ENCODE measurements at regions not wholly inside any gene's neighbourhood (a gene's known extent, or its start where the extent isn't known, plus 50 kb on each side); places are given as distances from the start of the nearest gene placed in this dataset.

DNA sequence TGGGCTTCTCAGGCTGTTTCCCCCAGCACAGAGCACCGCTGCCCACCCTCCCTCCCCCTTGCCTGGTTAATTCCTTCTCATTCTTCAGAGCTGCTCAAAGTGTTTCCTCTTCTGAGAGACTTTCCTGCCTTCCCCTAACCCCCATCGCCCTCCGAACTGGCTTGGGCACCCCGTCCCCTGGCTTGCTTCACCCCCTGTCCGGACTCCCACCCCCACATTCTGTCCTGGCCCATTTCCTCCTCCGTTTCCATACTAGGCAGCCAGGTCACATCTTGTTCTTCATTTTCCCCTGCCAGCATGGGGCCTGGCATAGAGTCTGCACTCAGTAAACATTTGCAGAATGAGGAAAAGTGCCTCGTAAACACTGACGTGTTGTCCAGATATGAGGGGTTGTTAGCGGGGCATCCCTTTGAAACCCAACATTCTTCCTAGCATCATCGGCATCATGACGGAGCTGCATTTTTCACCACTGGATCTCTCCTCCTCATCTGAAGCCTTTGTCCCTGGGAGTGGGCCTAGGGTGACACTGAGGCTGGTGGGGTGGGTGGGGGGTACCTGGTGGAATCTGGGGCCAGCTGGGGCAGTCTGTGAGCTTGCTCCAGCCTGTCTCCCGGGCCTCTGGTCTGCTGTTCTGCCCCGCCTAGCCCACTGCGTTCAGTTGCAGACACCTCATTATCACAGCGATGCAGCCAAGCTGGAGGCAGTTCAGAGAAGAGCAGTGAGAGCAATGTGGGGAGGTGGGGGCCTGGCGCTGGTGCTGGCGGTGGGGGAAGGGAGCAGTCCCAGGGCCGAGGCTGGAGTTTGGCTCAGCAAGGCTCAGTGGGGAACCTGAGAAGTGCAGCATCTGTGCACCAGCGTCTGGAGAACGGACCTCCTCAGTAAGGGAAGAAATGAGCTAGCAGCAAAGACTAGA lies 149.4 kb upstream of the PJA1 start:
- DNase-seq, result peak; percentile 28
- Mint-ChIP-seq H3K4me3 (ENCODE audit: unreplicated experiment) (no peak overlapping the region), H3K4me1 (ENCODE audit: low read depth, unreplicated experiment) (peaks cover 45% of the 10 kb centered on the region), H3K36me3 (ENCODE audit: unreplicated experiment) (no peaks in the 10 kb centered on the region), H3K27me3 (ENCODE audit: unreplicated experiment) (peaks cover 8% of the 10 kb centered on the region), H3K9me3 (ENCODE audit: unreplicated experiment) (peaks cover 5% of the 10 kb centered on the region), H3K27ac (ENCODE audit: unreplicated experiment) (no peak overlapping the region)
- TF ChIP-seq, protein P1, sequence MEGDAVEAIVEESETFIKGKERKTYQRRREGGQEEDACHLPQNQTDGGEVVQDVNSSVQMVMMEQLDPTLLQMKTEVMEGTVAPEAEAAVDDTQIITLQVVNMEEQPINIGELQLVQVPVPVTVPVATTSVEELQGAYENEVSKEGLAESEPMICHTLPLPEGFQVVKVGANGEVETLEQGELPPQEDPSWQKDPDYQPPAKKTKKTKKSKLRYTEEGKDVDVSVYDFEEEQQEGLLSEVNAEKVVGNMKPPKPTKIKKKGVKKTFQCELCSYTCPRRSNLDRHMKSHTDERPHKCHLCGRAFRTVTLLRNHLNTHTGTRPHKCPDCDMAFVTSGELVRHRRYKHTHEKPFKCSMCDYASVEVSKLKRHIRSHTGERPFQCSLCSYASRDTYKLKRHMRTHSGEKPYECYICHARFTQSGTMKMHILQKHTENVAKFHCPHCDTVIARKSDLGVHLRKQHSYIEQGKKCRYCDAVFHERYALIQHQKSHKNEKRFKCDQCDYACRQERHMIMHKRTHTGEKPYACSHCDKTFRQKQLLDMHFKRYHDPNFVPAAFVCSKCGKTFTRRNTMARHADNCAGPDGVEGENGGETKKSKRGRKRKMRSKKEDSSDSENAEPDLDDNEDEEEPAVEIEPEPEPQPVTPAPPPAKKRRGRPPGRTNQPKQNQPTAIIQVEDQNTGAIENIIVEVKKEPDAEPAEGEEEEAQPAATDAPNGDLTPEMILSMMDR (IDR thresholded peaks at IDR 0.05; ENCODE audit: partially characterized antibody, unreplicated experiment), result no peak

DNA sequence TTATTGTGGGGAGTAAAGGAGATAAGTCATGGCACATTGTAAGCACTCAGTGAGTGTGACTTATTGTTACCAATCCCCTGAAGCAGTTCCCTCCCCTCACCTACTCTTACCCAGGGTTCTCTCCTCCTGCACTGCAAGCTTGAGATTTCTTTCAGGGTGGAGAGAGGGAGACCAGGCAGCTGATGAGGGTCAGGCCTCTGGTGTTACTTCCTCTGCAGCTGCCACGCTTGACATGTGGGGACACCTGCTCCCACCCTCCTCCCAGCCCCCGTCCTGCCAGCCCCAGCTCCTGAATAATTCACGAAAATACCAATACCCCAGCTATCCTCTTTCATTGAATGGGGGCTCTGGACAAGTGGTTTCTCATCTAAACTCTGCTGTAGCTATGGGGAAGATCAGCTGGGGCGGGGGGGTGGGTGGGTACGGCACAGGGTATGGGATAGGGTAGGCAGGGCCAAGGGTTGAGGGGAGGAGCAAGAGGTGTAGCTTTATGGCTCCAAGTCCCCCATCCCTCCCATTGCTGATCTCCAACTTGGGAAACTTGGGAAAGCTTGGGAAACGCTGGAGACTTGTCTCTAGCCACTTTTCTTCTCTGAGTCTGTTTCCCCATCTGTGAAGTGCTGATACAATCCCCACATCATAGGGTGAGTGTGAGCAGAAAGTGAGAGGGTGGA lies 148.5 kb upstream of the PJA1 start:
- DNase-seq, result peak; percentile 55
- Mint-ChIP-seq H3K27me3 (ENCODE audit: unreplicated experiment) (peaks cover 11% of the 10 kb centered on the region), H3K9me3 (ENCODE audit: unreplicated experiment) (peaks cover 5% of the 10 kb centered on the region), H3K36me3 (ENCODE audit: unreplicated experiment) (no peaks in the 10 kb centered on the region), H3K27ac (ENCODE audit: unreplicated experiment) (peak overlapping the region; percentile 84), H3K4me3 (ENCODE audit: unreplicated experiment) (no peak overlapping the region), H3K4me1 (ENCODE audit: low read depth, unreplicated experiment) (peaks cover 50% of the 10 kb centered on the region)
- TF ChIP-seq, protein P1 (IDR thresholded peaks at IDR 0.05; ENCODE audit: partially characterized antibody, unreplicated experiment), result no peak

DNA sequence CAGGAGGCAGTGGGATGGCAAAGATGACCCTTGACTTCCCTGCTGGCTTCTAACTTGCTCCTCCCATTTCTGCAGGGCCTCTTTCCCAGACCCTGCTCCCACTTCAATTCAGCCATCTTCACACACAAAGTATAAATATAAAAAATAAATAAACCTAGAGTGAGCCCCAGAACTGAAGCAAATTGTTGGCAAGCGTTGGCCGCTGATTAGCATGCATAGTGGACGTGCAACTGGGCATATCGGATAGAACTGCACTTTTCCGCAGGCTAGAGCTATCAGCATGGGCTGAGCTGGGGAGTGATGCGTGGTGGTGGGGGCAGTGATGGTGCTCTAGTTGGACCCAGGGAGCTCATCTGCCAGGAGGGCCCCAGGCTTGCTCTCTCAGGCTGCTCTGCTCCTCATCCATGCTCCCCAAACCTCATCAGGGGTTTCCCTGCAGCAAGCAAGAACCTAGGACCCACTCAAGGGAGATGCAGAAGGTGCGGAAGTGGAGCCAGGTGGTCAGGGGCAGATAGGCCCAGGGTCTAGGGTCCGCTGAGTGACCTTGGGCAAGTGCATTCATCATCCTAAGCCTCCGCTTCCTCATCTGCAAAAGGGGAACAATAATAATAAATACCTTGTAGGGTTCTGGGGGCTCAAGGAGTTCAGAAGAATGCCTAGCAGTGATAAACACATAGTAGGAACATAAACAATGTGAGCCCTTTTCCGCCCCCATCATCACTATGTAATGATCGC lies 146.8 kb upstream of the PJA1 start:
- Mint-ChIP-seq H3K4me1 (ENCODE audit: low read depth, unreplicated experiment) (peaks cover 44% of the 10 kb centered on the region), H3K27me3 (ENCODE audit: unreplicated experiment) (peaks cover 11% of the 10 kb centered on the region), H3K27ac (ENCODE audit: unreplicated experiment) (no peak overlapping the region), H3K9me3 (ENCODE audit: unreplicated experiment) (peaks cover 9% of the 10 kb centered on the region), H3K4me3 (ENCODE audit: unreplicated experiment) (no peak overlapping the region), H3K36me3 (ENCODE audit: unreplicated experiment) (no peaks in the 10 kb centered on the region)
- TF ChIP-seq, protein P1 (IDR thresholded peaks at IDR 0.05; ENCODE audit: partially characterized antibody, unreplicated experiment), result no peak
- no peak for DNase-seq

DNA sequence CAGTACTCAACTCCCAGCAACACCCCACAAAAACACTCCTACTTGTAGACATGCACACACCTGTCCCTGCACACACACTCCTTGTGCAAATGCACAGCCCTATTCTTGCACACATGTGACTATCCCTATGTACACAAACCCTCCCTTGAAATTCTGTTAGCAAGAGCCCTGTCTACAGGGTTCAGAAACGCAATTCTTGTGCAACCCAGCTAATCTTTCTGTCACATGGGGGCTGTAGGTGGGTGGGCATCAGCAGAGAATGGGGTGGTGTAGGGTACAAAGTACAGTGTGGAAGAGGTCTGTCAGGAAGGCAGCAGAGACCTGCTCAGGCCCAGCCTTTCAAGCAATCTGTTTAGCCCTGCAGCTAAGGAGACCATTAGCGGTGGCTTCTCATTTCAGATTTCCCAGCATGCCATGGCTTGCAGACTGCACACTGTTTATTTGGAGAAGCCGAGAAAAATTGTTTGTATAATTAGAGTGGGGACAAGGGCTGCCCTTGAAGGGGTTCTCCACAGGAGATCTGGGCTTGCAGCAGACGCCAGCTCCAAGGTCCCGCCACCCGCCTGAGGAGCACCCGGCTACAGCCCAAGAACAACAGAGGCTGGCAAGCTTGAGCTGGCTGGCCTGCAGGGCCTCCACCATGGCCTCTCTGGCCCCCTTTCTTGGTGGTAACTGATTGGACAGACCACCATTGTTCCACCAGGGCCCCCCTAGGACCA lies 144.0 kb upstream of the PJA1 start:
- Mint-ChIP-seq H3K27ac (ENCODE audit: unreplicated experiment) (peak overlapping the region; percentile 88), H3K36me3 (ENCODE audit: unreplicated experiment) (no peaks in the 10 kb centered on the region), H3K4me1 (ENCODE audit: low read depth, unreplicated experiment) (peaks cover 25% of the 10 kb centered on the region), H3K4me3 (ENCODE audit: unreplicated experiment) (no peak overlapping the region), H3K27me3 (ENCODE audit: unreplicated experiment) (peaks cover 11% of the 10 kb centered on the region), H3K9me3 (ENCODE audit: unreplicated experiment) (peaks cover 9% of the 10 kb centered on the region)
- TF ChIP-seq, protein P1 (IDR thresholded peaks at IDR 0.05; ENCODE audit: partially characterized antibody, unreplicated experiment), result no peak
- DNase-seq, result no peak
